Bronchial epithelial cell (primary cell): ENCODE measurements at regions not wholly inside any gene's neighbourhood (a gene's known extent, or its start where the extent isn't known, plus 50 kb on each side); places are given as distances from the start of the nearest gene placed in this dataset.
A peak's percentile ranks its signal among the peaks of the same experiment; 100 is the strongest.

Experiments
- DNase-seq: peaks from one replicate; pipeline ENCODE4 v3.0.0-alpha.2; 2010; ENCODE audit warnings: low read depth
- FAIRE-seq: peaks from 2 replicates; lab custom pipeline; 2011; peaks lifted over from hg19 to GRCh38; lab: Jason Lieb, UNC
- H3K27me3 ChIP-seq: 2 replicates; pipeline ENCODE4 v1.5.1; 2011; ENCODE audit warnings: low read length; ENCODE audit not compliant: control insufficient read depth, insufficient read depth
- H3K36me3 ChIP-seq: 2 replicates; pipeline ENCODE4 v1.5.1; 2011; ENCODE audit warnings: low read length; ENCODE audit not compliant: control insufficient read depth, insufficient read depth
- H3K4me3 ChIP-seq: 2 replicates; pipeline ENCODE4 v1.5.1; 2011; ENCODE audit warnings: mild to moderate bottlenecking, low read depth, low read length, control low read depth
- CTCF ChIP-seq: IDR thresholded peaks from 2 replicates; pipeline ENCODE4 v1.5.1; 2011; ENCODE audit warnings: mild to moderate bottlenecking, moderate library complexity, low read length, control low read depth, inconsistent platforms; ENCODE audit not compliant: insufficient read depth, severe bottlenecking

- Histone ChIP-seq H3K27me3 (no peaks in the 10 kb centered on the region), H3K36me3 (no peaks in the 10 kb centered on the region), H3K4me3 (no peak overlapping the region)
- no peak for TF ChIP-seq CTCF
- no peak for DNase-seq
- no peak for FAIRE-seq
These were observed 257.6 kb upstream of the CPHXL start for GRCh38 chr16:75983741-75984381.

- no peak for FAIRE-seq
- Histone ChIP-seq H3K27me3 (no peaks in the 10 kb centered on the region), H3K4me3 (no peak overlapping the region), H3K36me3 (no peaks in the 10 kb centered on the region)
- TF ChIP-seq CTCF: no peak
- no peak for DNase-seq
These were observed 261.0 kb upstream of the CPHXL start for GRCh38 chr16:75987323-75987722.

- TF ChIP-seq CTCF: no peak
- Histone ChIP-seq H3K4me3 (no peak overlapping the region), H3K36me3 (no peaks in the 10 kb centered on the region), H3K27me3 (no peaks in the 10 kb centered on the region)
- FAIRE-seq (no peak), DNase-seq (peak; percentile 73)
These were observed 270.2 kb upstream of the CPHXL start for GRCh38 chr16:75996491-75996890.

GRCh38 chr16:75997606-75998005, 271.3 kb upstream of the CPHXL start:
- no peak overlapping the region for H3K4me3 ChIP-seq
- no peaks in the 10 kb centered on the region for H3K36me3 ChIP-seq
- DNase-seq (peak; percentile 8), FAIRE-seq (no peak)
- no peak for TF ChIP-seq CTCF
- H3K27me3 ChIP-seq: no peaks in the 10 kb centered on the region

- no peak for FAIRE-seq
- no peak for DNase-seq
- TF ChIP-seq CTCF: no peak
These were observed 269.6 kb upstream of the CNTNAP4 start for GRCh38 chr16:76007645-76008044.

GRCh38 chr16:76023835-76024234, 253.4 kb upstream of the CNTNAP4 start:
- H3K4me3 ChIP-seq: no peak overlapping the region

More at GRCh38 chr16:76007645-76008044, 269.6 kb upstream of the CNTNAP4 start:
- no peaks in the 10 kb centered on the region for H3K27me3 ChIP-seq
- no peak overlapping the region for H3K4me3 ChIP-seq
- H3K36me3 ChIP-seq: no peaks in the 10 kb centered on the region

More at GRCh38 chr16:76023835-76024234, 253.4 kb upstream of the CNTNAP4 start:
- H3K27me3 ChIP-seq: no peaks in the 10 kb centered on the region
- DNase-seq: no peak
- TF ChIP-seq CTCF: no peak
- H3K36me3 ChIP-seq: no peaks in the 10 kb centered on the region
- no peak for FAIRE-seq
